SH-SY5Y (cell line): ENCODE measurements at regions not wholly inside any gene's neighbourhood (a gene's known extent, or its start where the extent isn't known, plus 50 kb on each side); places are given as distances from the start of the nearest gene placed in this dataset.

Experiments used
- GATA2 ChIP-seq: IDR thresholded peaks from 2 replicates; pipeline ENCODE4 v1.6.1; 2011; ENCODE audit warnings: mild to moderate bottlenecking, low read depth, low read length
- GATA3 ChIP-seq: IDR thresholded peaks from 2 replicates; pipeline ENCODE4 v1.6.1; 2011; ENCODE audit warnings: low read depth, mild to moderate bottlenecking, low read length, moderate library complexity

DNA sequence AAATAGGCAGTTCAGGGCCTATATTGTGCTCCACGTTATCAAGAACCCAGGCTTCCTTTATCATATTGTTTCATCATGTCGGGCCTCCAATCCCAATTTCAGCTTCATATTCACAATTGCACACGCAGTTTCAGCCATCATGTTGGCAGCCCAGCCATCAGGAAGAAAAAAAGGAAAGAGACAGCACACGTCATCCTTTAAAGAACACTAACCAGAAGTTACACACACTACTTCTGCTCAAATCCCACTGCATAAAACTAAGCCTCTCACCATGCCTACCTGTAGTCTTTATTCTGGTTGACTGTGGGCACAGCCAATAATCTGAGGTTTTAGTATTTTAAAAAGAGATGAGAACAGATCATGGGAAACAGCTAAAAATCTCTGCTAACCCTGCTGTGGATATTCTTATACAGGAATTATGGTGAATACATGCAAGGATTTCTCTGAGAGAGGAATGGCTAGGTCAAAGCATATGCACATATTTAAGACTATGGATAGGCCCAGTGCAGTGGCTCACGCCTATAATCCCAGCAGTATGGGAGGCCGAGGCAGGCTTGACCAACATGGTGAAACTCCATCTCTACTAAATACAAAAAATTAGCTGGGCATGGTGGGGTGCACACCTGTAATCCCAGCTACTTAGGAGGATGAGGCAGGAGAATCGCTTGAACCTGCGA is 534.4 kb downstream of the ETV1 start:
- TF ChIP-seq GATA3 = no peak
- no peak for TF ChIP-seq GATA2
